OCI-LY3 (cell line): ENCODE measurements at regions not wholly inside any gene's neighbourhood (a gene's known extent, or its start where the extent isn't known, plus 50 kb on each side); places are given as distances from the start of the nearest gene placed in this dataset.
"Not testable (repeated sequence)": the region's sequence is repeated elsewhere in the genome, so short reads cannot be mapped to it uniquely, and the experiment has no call there.

ENCODE experiments used
- H2AFZ ChIP-seq: fragments of 200-600, 300-600 bp; shearing (Covaris generic); 2 replicates; pipeline ENCODE4 v1.6.0; 2014; ENCODE audit warnings: antibody characterized with exemption, low read depth, low read length
- H3K27ac ChIP-seq: fragments of 200-600, 300-600 bp; sonication (generic); 2 replicates; pipeline ENCODE4 v1.5.1; 2014; ENCODE audit warnings: mild to moderate bottlenecking, low read length, moderate library complexity, mixed read lengths
- H3K27me3 ChIP-seq: fragments of 200-600, 300-600 bp; sonication (generic); 2 replicates; pipeline ENCODE4 v1.6.1; 2014; ENCODE audit warnings: low read depth, low read length, mixed read lengths
- H3K36me3 ChIP-seq: fragments of 200-600, 300-600 bp; sonication (generic); replicated peaks from 2 replicates; pipeline ENCODE3; 2014; ENCODE audit warnings: low read depth, low read length, mixed read lengths
- H3K4me1 ChIP-seq: fragments of 300-600, 200-600 bp; sonication (generic); 2 replicates; pipeline ENCODE4 v1.6.1; 2014; ENCODE audit warnings: low read length, mixed read lengths
- H3K4me2 ChIP-seq: fragments of 200-600, 300-600 bp; sonication (generic); 2 replicates; pipeline ENCODE4 v1.6.1; 2014; ENCODE audit warnings: low read length, mixed read lengths
- H3K4me3 ChIP-seq: fragments of 300-600, 200-600 bp; sonication (generic); 2 replicates; pipeline ENCODE4 v1.5.1; 2014; ENCODE audit warnings: antibody characterized with exemption, mild to moderate bottlenecking, low read length, moderate library complexity
- H3K79me2 ChIP-seq: fragments of 300-600, 200-600 bp; shearing (Covaris generic); 2 replicates; pipeline ENCODE4 v1.6.1; 2014; ENCODE audit warnings: mild to moderate bottlenecking, low read length, mixed read lengths
- H3K9ac ChIP-seq: fragments of 300-600, 200-600 bp; shearing (Covaris generic); 2 replicates; pipeline ENCODE4 v1.6.0; 2014; ENCODE audit warnings: mild to moderate bottlenecking, low read length, moderate library complexity
- H3K9me3 ChIP-seq: fragments of 200-600, 300-600 bp; shearing (Covaris generic); 2 replicates; pipeline ENCODE4 v1.6.1; 2014; ENCODE audit warnings: low read length, mixed read lengths; ENCODE audit not compliant: insufficient read depth
- H4K20me1 ChIP-seq: fragments of 200-600, 300-600 bp; sonication (generic); 2 replicates; pipeline ENCODE4 v1.6.1; 2016; ENCODE audit warnings: low read length, mixed read lengths; ENCODE audit not compliant: insufficient read depth
- CTCF ChIP-seq: fragments of 200-600, 300-600 bp; sonication (generic); IDR thresholded peaks from 2 replicates; pipeline ENCODE4 v1.5.1; 2014; ENCODE audit warnings: antibody characterized with exemption, low read length, low read depth
- EZH2phosphoT487 ChIP-seq: fragments of 200-600 bp; shearing (Covaris generic); IDR thresholded peaks from 2 replicates; pipeline ENCODE4 v1.6.1; 2018; ENCODE audit warnings: antibody characterized with exemption, mixed run types, low read depth

GRCh38 chr4:115548123-115548522 lies 434.7 kb upstream of the NDST4 start:
- Histone ChIP-seq H3K4me3 (no peak overlapping the region), H3K27ac (no peak overlapping the region), H3K27me3 (no peaks in the 10 kb centered on the region), H3K79me2 (no peaks in the 10 kb centered on the region), H2AFZ (no peak overlapping the region), H3K9me3 (no peaks in the 10 kb centered on the region), H3K9ac (no peak overlapping the region), H3K36me3 (no peaks in the 10 kb centered on the region), H3K4me2 (no peak overlapping the region), H3K4me1 (no peaks in the 10 kb centered on the region), H4K20me1 (no peaks in the 10 kb centered on the region)
- TF ChIP-seq CTCF, result no peak
- no peak for TF ChIP-seq EZH2phosphoT487

DNA sequence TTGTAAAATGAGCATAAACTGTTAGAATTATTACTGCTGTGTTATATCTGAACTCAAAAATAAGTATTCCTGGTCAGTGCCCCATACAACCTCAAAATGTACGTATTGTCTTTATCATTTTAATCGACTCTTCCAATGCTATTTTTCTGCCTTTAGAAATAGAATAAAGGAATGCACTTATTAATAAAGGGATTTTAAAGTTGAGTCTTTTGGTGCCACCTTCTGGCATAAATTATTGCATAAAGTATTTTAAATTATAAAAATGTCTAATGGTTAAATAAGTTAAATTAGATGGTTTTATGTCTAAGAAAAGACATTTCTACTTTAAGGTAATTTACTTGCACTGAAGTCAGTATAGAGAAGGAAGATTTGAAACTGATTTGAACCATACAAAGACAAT lies 424.0 kb upstream of the NDST4 start:
- no peak overlapping the region for H2AFZ ChIP-seq
- H3K79me2 ChIP-seq, result no peaks in the 10 kb centered on the region
- H3K4me2 ChIP-seq, result no peak overlapping the region
- no peaks in the 10 kb centered on the region for H3K27me3 ChIP-seq
- H3K27ac ChIP-seq, result no peak overlapping the region
- H3K9me3 ChIP-seq, result no peaks in the 10 kb centered on the region
- no peaks in the 10 kb centered on the region for H3K36me3 ChIP-seq
- no peak overlapping the region for H3K9ac ChIP-seq
- no peaks in the 10 kb centered on the region for H3K4me1 ChIP-seq
- TF ChIP-seq EZH2phosphoT487, result no peak
- peak; percentile 53 for TF ChIP-seq CTCF
- no peaks in the 10 kb centered on the region for H4K20me1 ChIP-seq
- H3K4me3 ChIP-seq, result no peak overlapping the region

DNA sequence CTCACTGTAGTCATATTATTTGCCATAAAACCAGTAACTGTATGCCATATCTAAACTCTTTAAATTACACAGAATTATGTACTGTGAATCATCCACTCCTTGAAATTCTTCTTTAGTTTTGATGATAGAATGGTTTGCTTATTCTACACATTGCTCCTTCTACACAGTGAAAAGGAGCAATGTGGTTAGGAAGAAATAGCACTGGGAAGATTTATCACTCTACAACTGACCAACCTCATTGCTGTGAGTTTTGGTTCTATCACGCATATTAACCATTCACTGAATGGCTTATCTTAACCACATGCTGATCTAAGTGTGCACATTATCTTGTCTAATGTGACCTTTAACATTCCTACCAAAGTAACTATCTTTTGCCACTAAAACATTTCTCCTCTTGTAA lies 415.7 kb upstream of the NDST4 start:
- no peak overlapping the region for H3K4me3 ChIP-seq
- H3K9me3 ChIP-seq, result no peaks in the 10 kb centered on the region
- H3K4me2 ChIP-seq, result no peak overlapping the region
- H3K79me2 ChIP-seq, result no peaks in the 10 kb centered on the region
- no peak overlapping the region for H3K27ac ChIP-seq
- TF ChIP-seq CTCF (no peak), EZH2phosphoT487 (no peak)
- no peaks in the 10 kb centered on the region for H3K4me1 ChIP-seq
- H3K9ac ChIP-seq, result no peak overlapping the region
- no peak overlapping the region for H2AFZ ChIP-seq
- H4K20me1 ChIP-seq, result no peaks in the 10 kb centered on the region
- H3K36me3 ChIP-seq, result no peaks in the 10 kb centered on the region
- H3K27me3 ChIP-seq, result no peaks in the 10 kb centered on the region

DNA sequence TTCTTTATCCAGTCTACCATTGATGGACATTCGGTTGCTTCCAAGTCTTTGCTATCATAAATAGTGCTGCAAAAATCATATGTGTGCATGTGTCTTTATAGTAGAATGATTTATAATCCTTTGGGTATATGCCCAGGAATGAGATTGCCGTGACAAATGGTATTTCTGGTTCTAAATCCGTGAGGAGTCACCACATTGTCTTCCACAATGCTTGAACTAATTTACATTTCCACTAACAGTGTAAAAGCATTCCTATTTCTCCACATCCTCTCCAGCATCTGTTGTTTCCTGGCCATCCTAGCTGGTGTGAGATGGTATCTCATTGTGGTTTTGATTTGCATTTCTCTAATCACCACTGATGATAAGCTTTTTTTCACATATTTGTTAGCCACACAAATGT lies 406.1 kb upstream of the NDST4 start:
- not testable (repeated sequence) for H4K20me1 ChIP-seq, H2AFZ ChIP-seq, H3K79me2 ChIP-seq, H3K27me3 ChIP-seq, H3K36me3 ChIP-seq, H3K9ac ChIP-seq, H3K9me3 ChIP-seq, H3K27ac ChIP-seq, H3K4me2 ChIP-seq, H3K4me3 ChIP-seq
- peaks cover 10% of the 10 kb centered on the region for H3K4me1 ChIP-seq

- H3K4me1 ChIP-seq, result peaks cover 16% of the 10 kb centered on the region
- H3K9me3 ChIP-seq, result no peaks in the 10 kb centered on the region
- no peaks in the 10 kb centered on the region for H3K79me2 ChIP-seq
- no peak overlapping the region for H3K27ac ChIP-seq
- H3K4me2 ChIP-seq, result peak overlapping the region; percentile 37
- H3K9ac ChIP-seq, result no peak overlapping the region
- H3K4me3 ChIP-seq, result peak overlapping the region; percentile 19
- H3K36me3 ChIP-seq, result no peaks in the 10 kb centered on the region
- H2AFZ ChIP-seq, result no peak overlapping the region
- no peaks in the 10 kb centered on the region for H3K27me3 ChIP-seq
- no peak for TF ChIP-seq CTCF
- no peak for TF ChIP-seq EZH2phosphoT487
- no peaks in the 10 kb centered on the region for H4K20me1 ChIP-seq
Measured at GRCh38 chr4:115515772-115516171, 402.4 kb upstream of the NDST4 start.
